ENCODE measurements at regions not wholly inside any gene's neighbourhood (a gene's known extent, or its start where the extent isn't known, plus 50 kb on each side); places are given as distances from the start of the nearest gene placed in this dataset.

DNA sequence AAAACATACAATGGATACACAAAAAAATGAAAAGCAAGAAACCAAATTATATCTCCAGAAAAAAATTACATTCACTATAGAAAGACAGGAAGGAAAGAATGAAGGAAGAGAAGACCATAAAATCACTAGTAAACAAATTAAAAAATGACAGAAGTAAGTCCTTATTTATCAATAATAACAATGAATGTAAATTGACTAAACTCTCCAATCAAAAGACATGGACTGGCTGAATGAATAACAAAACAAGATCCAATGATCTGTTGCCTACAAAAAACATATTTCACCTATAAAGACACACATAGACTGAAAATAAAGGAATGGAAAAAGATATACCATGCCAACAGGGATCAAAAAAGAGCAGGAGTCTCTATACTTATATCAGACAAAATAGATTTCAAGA lies 203.2 kb upstream of the F9 start:
- TF ChIP-seq, protein P1, sequence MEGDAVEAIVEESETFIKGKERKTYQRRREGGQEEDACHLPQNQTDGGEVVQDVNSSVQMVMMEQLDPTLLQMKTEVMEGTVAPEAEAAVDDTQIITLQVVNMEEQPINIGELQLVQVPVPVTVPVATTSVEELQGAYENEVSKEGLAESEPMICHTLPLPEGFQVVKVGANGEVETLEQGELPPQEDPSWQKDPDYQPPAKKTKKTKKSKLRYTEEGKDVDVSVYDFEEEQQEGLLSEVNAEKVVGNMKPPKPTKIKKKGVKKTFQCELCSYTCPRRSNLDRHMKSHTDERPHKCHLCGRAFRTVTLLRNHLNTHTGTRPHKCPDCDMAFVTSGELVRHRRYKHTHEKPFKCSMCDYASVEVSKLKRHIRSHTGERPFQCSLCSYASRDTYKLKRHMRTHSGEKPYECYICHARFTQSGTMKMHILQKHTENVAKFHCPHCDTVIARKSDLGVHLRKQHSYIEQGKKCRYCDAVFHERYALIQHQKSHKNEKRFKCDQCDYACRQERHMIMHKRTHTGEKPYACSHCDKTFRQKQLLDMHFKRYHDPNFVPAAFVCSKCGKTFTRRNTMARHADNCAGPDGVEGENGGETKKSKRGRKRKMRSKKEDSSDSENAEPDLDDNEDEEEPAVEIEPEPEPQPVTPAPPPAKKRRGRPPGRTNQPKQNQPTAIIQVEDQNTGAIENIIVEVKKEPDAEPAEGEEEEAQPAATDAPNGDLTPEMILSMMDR (conservative IDR thresholded peaks at IDR 0.05): no peak
- no peak for TF ChIP-seq EZH2 (IDR thresholded peaks at IDR 0.05; ENCODE audit: low read depth)
